NCI-H524 (cell line): ENCODE measurements at regions not wholly inside any gene's neighbourhood (a gene's known extent, or its start where the extent isn't known, plus 50 kb on each side); places are given as distances from the start of the nearest gene placed in this dataset.

Experiments used
- DNase-seq, 2 experiments: peaks; one replicate each; lab custom pipeline; 2025; lab: John Stamatoyannopoulos, UW

DNA sequence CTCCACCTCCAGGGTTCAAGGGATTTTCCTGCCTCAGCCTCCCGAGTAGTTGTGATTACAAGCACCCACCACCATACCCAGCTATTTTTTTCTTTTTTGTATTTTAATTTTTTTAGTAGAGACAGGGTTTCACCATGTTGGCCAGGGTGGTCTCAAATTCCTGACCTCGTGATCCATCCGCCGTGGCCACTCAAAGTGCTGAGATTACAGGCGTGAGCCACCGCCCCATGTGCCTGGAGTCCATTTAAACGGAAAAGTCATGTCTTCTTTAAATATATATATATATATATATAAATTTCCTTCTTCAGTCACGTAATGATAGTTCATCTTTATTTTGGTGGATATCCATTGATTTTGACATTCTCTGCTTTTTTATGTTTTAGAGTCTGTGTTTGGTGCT is 264.0 kb upstream of the PITX2 start:
- no peak for DNase-seq

DNA sequence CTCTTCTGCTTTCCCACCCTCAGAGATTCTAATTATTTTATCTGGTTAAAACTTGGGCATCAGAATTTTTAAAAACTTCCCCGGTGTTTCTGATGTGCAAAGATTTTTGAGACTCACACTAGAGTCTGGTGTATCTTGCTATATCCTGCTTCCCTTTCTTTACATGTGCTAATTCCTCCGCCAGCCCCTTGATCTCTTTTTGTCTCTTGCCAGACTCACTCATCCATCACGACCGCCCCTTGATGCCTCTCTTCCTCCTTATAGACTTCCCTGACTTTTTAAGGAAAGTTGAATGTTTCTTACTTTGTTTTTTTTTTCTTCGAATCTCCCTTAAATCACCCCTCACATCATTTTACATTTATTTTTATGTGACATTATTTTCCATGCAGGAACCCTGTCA is 274.9 kb upstream of the PITX2 start:
- no peak for DNase-seq

DNA sequence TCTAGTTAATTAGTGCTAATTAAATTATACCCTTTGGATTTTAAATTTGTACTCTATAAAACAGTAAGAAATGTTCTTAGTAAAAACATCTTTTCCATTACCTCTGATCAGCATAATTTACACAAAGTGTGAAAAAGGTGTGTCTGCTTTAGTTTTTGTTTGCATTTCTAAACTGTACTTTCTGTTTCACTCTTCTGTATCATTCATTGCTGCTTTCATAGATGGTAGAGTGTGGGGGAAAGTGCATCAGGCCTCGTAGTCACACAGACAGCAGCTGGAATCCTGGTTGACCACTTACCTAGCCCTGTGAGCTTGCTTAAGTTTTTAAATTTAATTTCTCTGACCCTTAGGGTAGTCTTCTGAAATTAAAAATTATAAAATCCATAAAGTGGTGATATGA is 275.4 kb upstream of the PITX2 start:
- DNase-seq: no peak

DNA sequence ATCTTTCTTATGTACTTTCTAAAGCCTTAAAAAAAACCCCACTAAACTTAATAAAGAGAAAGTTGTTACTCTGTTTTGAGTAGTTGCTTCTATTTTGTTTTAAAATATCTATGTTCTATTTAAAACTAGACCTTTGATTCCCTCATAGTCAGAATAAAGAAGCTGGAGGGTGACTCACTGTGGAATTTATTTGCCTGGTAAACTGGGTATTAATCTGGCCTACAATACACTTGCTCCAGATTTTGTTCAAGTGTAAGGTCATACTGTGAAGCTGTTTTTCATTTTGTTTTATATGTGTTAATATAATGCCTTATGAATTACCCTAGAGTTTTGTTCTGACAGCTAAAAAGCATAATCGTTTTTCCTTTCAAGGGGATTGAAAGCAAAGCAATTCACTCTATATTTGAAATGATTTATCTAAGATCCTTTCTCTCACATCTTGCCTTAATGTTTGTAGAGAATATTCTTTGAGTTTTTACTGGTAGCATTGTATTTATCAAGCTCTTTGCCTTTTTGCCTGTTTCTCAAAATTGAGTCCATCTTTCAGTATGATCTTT is 277.4 kb upstream of the PITX2 start:
- DNase-seq: no peak

DNA sequence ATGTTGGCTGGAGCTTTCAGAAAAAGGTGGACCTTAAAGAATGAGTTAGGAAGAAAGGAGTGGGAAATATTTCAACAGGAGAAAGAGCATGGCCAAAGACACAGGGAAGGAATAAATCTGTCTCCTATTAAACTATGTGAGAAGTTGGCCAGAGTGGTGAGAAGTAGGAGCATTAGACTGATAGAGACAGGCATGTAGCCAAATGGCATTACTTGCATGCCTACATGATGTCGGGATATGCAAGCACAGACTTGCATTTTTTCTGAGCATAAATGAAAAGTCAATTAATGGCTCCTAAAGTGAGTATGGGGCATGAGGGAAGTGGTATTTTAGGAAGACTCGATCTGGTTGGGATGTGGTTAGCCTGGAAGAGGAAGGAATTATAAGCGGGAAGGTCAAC is 279.6 kb upstream of the PITX2 start:
- DNase-seq: no peak

DNA sequence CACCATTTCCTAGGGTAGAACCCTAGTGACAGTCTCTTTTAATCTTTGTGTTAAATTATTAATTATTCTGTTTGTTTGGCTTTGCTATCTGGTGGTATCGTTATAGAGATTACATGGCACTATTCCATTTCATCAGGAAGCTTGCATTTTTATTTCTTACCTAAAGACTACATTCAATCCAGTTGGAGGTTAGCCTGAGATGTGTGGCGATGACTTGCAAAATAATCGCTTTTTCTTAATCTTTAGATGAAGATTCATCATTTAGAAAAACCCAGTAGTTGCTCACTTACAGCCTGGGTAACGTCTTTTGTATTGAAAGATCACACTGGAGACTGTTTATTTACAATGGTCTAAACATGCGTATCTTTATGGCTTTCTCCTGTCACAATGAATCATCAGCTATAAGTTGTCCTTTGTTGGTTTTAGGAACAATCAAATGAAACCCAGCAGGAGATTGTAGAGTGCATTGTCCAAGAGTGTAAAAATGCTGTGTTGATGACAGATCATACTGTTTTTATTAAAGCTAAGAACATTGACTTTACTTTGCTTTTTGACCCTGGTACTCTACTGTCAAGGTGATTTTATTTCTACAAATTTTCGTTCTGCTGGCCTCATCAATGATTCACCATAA is 281.7 kb upstream of the PITX2 start:
- no peak for DNase-seq

DNA sequence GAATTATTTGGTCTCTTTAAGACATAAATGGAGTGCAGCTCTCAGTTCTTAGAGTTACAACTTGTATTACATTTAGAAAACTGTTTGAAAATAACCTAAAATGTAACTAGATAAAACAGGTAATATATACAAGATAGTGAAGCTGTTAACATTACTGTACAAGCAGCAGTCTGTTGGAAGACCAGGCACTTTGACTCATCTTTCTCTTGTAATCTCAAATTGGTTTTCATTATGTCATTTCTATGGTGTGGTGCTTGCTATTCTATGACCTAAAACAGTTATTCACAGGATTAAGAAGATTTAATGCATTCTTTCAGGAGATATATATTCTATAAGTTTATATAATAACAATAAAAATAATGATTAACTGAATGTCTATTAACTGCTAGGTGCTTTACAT is 282.5 kb upstream of the PITX2 start:
- DNase-seq: no peak

DNA sequence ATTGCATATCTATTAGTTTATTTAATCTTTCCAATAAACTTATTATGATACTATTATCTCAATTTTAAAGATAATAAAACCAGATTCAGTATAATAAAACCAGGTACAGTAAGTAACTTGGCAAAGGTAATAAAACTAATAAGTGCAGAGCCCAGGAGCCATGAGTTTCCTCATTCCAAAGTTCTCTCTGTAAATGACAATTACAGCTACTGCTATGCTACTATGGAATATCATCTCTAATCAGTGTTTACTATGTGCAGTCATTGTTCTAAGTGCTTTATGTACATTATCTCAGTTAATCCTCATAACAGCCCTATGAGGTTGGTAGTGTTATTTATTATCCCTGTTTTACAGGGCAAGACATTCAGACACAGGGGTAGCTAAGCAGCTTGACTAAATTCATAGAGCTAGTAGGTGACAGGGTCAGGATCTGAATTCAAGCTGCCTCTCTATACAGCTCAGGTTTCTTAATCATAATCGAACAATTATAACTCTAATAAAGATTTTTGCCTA is 285.0 kb upstream of the PITX2 start:
- no peak for DNase-seq

DNA sequence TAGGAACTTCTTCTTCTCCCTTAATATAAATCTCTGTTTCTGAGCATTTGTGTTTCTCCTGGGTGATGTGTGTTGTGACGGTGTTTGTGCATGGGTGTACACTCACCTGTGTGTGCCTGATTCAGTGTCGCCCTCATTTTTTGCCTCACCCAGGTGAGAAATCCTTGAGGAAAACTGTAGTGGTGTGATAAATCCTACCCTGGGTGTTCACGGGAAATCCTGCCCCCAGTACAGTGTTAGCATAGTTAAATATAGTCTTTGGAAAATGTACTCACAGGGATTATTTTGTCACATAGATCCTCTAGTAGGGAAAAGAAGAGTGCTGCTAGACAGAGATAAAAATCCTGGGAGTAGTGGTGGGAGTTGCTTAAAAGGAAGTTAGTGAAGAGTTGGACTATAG is 291.9 kb upstream of the PITX2 start:
- no peak for DNase-seq

DNA sequence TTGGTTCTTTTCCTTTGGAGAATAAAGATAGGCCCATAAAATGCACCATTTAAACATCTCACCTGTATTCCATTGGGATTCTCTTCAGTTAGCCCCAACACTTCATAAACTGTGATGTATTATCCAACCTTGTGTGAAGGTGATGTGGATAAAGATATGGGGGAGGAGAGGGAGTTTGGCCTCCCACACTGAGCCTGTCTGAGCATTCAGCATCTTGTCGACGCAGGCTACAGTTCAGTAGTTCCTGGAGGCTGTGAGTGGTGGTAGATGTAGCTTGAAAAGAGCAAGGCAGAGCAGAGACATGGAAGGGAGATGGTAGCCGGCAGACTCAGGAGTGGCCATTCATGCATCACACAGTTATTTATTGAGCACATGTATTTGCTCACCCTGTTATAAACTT is 292.4 kb upstream of the PITX2 start:
- no peak for DNase-seq

DNA sequence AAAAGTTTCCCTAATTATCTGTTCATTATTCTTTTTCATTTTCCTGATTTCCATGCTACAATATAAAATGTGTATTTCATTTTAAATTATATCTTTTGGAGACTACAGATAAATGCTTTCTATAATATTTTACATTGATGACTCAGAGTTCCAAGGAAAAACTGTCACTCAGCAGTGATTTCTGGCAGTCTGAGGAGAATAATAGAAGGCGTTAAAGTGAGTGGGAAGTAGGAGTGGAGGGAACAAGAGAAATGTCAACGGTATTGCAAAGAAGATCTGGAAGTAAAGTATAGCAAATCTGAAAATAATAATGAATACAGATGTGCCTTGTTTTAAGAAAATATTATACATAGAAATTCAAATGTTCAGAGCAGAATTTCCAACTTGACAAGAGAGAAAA is 293.6 kb upstream of the PITX2 start:
- no peak for DNase-seq

DNA sequence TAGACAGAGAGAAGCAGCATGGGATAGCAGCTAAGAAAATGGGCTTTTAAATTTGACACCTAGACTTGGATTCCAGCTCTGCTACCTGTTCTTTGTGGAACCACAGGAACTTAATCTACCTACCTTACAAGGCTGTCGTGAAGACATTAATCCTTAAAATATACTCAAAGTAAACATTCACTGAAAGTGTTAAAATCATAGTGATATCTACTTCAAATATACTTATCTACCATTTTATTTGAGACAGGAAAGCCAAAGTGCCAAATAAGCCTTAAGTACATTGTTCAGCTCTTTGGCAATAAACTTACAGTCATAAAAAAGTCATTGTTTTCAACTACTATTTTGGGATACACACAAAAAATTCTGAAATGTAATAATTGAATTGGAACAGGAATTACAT is 295.0 kb upstream of the PITX2 start:
- DNase-seq: no peak

DNA sequence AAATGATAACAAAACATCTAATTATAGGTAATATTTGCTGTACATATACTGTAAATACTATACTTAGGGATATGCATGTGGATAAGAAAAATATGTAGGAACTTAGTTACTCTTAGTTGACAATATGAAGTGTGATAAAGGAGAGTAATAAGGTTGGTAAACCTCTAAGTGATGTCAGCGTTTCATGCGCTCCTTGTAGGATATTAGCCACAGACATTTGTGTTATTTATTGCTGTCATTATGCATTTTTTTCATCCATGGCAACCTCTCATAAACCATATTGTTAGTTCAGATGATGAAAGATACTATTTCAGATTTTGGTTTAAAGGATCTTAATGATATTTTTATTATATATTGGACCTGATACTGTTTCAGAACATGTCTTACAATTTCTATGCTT is 298.1 kb upstream of the PITX2 start:
- no peak for DNase-seq

DNA sequence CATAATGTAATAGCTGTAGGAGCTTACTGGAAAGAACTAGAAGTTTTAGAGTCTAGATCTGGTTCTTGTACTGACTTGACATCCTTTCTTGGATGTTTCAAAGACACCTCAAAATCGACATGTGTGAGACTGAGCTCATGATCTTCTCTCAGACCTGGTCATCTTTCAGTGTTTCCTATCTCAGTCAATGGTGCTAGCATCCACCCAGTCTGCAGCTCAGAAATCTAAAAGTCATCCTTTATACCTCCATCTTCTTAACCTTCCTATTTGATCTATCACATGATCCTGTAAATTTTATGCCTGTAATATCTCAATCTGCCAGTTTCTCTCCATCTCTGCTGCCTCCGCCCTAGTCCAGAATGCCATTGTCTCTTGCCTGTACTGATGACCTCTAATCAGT is 301.9 kb upstream of the PITX2 start:
- no peak for DNase-seq

DNA sequence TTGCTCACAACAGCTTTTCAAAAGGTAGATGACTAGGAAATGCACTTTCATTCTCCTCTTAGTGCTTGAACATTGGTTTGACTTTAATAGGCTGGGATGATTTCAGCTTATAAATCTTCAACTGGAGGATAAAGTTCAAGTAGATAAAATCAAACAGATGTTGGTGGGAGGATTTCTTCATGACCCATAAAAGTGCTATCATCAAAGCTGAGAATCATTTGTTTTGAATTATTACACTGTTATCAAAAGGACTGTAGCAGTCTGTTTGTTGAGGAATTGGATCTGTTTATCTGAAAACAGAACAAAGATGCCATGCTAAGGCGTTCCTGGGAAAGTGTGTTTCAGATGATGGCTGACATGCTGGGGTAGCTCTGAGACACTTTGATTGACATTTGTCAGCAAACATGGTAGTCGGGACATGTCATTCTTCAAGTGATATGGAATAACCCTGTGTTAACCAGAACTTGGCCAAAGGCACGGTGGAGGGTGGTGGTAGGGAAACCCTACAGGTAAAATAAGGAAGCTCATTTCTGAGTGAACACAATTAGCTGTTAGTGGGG is 304.0 kb upstream of the PITX2 start:
- no peak for DNase-seq

DNA sequence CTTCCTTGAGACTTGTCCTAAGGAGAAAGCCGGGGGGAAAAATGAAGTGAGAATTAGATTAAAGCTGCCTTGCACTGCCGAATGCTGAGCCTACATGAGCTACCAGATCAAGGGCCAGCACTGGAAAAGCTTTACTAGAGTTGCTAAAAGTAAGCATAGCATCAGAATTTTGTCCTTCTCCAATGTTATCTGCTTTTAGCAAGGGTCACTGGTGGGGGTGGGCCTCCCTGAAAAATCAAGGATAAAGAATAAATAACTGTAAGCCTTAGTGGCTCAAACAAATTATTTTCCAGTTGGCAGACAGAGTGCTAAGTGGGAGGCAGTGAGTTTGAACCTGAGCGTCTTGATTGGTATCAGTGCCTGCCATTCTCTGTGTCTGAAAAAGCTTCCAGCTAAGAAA is 310.5 kb upstream of the PITX2 start:
- no peak for DNase-seq

DNA sequence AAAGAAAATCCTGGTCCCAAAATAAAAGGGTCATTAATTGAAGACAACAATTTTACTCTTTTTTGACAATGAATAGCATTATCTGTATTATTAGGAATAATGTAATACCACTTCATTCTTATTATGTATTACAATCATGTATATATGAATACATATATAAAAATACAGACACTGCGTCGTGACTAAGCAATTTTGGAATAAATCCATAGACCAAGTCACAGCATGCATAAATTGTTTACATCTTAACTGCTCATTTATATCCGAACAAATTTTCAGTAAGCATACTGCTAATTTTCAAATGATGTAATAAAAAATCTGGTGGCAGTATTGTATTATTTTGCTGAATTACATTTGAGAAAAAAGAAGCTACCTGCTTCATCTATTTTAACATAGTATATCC is 321.6 kb upstream of the PITX2 start:
- DNase-seq: no peak

DNA sequence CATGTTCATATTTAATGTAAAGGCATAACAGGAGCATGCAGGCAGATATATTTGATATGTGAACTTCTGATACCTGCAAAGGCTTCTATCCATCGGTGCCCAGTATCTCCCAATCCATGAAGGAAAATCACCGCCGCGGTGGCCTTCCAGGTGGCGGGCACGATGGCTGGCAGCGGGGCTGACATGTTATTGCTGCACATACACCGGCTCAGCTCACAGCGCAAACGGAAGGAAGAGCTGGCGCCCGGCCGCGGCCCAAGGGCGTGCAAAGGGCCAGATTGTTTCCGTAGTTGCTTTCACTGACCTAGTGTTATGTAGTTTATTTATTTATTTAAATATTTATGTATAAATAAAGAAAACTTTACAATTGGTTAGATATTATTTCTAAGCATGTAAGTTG is 322.7 kb upstream of the PITX2 start:
- DNase-seq: no peak

DNA sequence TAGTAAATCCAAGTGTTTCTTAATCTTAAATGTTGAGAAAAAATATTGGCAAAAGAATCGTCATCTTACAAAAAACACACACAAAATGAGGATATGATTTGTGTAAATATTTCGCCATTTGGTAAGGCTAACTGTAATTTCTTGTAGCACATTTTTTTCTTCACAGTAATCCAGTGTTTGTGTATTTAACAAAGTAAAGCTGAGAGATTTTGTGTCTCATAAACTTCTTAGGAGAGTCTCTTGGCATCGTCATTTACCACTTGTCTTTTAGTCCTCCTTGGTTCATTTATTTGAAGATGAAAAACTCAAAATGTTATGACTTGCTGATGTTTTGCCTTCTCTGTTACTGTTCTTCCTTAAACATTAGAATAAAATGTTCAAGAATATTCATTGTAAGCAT is 326.7 kb upstream of the PITX2 start:
- DNase-seq: no peak

DNA sequence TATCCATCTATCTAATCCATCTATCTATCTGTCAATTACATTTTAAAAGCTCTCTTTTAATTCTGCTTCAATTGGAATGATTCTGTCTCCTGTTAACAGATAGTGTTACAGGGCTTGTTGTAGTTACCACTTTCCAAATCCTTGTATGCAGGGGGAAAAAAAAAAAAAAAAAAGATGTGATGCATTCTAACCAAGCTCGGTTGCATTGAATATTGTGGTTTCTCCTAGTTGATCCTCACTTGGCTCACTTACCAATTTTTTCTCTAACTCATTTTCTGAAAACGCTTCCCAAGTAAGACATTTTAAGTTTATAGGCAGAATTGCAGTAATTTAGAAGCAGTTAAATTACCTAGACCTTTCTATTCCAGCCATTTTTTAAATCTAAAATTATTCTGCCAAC is 327.9 kb upstream of the PITX2 start:
- no peak for DNase-seq

DNA sequence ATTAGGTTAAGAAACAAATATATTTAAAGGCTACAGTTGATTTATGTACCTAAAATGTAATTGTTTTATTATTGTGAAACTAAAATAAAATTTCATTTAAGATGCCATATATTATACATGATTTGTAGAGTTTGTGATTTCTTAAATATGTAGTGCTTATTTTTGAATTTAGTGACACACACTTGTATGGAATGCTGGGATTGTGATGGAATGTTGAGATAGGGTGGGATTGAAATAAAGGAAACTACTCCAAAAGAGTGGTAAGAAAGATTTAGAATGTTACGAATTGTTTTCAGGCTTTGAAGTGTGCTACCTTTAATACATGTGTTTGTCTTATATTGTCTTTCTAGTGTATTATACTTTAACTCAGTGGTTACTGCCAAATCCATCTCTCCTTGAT is 330.3 kb upstream of the PITX2 start:
- no peak for DNase-seq

DNA sequence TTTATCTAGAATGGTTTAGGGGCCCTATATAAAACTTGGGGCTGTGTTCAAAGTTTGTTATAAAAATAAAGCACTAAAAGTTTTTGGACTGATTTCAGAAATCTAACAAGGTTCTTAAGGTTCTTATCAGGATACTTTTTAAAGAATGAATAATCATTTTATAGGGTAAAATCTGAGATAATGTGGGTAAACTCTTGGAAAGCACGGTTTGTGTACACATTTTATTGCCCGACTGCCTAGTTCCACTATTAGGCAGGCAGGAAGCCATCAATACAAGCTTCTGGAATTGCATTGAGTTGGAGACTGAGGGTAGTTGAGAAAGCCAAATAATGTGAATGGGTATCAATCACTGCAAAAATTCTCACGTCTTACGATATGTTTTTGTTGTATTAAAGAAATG is 331.0 kb upstream of the PITX2 start:
- DNase-seq: no peak

DNA sequence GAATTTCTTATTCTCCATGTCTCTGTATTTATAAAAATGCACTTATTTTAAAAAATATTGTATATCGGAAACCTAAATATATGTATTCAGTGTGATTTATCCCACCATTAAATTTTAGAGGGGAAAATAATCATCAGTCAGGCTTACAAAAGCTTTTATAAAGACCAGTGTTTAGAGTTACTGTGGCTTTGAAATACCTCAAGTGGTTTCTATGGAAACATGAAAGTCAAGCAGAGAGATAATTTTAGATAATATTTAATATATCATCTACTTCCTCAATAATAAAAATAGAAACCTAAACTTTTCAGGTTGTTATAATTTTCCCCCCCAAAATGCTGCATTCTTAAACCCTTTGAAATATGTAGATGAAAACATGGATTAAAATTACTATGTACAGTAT is 332.9 kb upstream of the PITX2 start:
- DNase-seq: no peak

DNA sequence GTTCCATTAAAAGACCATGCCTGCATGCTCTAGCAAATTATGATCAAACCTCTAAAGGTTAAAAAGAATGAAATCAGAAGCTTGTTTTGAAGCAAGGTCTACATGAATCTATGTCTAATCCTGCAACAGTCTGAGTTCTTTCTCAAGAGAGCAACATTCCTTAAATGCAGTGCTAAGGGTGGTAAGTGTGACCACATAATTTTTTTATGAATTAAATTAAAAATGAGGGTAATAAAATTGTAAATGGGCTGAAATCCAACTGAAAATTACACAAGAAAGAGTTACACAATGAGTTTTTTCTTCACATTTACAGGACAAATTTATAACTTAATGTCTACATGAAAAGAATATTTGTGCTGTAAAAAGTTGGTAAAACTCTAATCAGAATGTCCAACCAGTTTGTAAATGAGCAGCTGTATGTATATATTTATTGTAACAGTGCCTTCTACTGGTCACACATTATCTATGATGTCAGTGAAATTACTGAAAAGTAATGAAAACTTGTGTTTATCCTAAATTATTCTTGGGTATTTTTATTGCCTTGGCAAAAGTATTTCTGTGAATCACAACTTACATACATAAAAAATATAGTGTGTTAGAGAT is 336.3 kb upstream of the PITX2 start:
- no peak for DNase-seq
